ENCODE measurements at regions not wholly inside any gene's neighbourhood (a gene's known extent, or its start where the extent isn't known, plus 50 kb on each side); places are given as distances from the start of the nearest gene placed in this dataset.

DNA sequence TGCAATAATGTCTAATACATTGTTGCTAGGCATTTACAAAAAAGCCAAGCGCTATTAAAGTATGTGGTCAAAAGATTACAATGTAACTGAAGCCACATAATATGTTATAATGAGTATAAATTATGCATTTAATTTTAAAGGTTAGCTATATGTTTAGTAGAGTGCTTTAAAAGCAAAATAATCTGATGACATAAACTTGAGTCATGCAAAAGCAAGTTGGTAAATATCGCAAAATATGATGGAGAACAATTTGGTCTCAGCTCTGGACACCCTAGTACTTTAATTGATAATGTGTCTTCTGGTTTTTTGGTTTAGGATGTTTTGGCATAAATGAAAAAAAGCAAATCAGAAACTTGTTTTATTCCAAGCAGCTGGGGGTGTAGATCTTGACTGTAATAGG, 188.6 kb upstream of the RREB1 start:
- H3K4me3 ChIP-seq (ENCODE audit: low read length): no peak overlapping the region
- no peak for TF ChIP-seq ZNF274 (IDR thresholded peaks at IDR 0.05; ENCODE audit: low read depth, low read length)

DNA sequence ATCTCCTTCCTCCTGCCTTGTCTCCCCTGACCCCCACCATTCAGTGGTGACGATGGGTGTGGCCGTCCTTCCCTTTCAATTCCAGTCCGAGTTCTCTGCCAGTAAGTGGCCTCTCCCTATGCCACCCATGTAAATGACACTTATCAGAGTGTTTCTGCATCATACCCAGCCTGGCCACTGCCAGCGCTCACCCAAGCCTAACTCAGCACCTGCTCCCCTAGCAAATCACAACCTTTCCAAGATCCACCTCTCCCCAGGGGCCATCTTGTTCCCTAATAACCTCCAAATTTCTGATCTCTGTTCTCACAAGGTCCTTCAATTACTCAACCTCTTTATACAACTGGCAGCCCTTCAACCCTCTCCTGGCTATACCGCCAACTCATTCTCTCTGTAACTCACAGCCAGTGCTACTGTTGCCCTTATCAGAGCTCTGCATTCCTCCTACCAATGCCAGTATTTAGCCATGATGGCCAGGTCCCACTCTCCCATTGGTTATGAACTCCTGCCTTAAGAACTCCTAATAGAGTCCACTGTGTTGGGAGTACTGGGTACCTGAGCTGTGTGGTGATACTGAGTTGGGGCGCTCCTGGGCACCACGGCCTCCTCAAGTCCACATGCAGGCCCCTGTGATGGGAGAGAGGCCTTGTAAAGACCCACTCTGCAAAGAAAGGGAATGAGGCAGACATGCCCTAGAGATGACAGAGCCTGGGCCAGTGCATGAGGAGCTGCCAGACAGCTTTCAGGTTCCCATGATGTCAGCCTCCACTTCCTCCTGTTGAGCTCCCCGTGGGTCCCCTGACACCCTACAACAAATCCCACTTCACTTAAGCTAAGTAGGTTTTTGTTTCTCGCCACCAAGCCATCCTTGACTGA, 187.4 kb upstream of the RREB1 start:
- no peak overlapping the region for H3K4me3 ChIP-seq (ENCODE audit: low read length)
- no peak for TF ChIP-seq ZNF274 (IDR thresholded peaks at IDR 0.05; ENCODE audit: low read depth, low read length)

GRCh38 chr6:6920987-6921313, 186.8 kb upstream of the RREB1 start:
- no peak for TF ChIP-seq ZNF274 (IDR thresholded peaks at IDR 0.05; ENCODE audit: low read depth, low read length)
- H3K4me3 ChIP-seq (ENCODE audit: low read length): no peak overlapping the region

- no peak for TF ChIP-seq ZNF274 (IDR thresholded peaks at IDR 0.05; ENCODE audit: low read depth, low read length)
Observed at GRCh38 chr6:6922166-6922565, 185.6 kb upstream of the RREB1 start.

GRCh38 chr6:6923605-6924004, 184.2 kb upstream of the RREB1 start:
- no peak for TF ChIP-seq ZNF274 (IDR thresholded peaks at IDR 0.05; ENCODE audit: low read depth, low read length)
- no peak overlapping the region for H3K4me3 ChIP-seq (ENCODE audit: low read length)

More at GRCh38 chr6:6922166-6922565, 185.6 kb upstream of the RREB1 start:
- no peak overlapping the region for H3K4me3 ChIP-seq (ENCODE audit: low read length)

DNA sequence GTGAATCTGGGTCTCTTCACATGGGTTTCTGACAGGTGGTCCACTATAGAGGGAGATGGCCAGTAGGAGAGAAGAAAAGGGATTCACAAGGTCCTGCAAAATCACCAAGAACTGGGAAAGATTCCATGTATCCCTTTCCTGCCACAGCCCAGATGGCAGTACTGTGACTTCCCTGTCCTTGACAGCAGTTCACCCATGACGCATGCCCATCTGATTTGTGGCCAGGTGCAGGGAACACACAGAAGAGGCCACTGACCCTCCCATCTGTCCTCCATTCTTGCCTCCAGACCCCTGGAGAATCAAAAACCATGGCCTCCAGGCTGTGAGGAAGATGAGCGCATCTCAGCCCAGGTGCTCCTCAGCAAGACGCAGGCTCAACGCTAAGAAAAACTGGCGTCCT, 183.1 kb upstream of the RREB1 start:
- no peak for TF ChIP-seq ZNF274 (IDR thresholded peaks at IDR 0.05; ENCODE audit: low read depth, low read length)
- no peak overlapping the region for H3K4me3 ChIP-seq (ENCODE audit: low read length)

DNA sequence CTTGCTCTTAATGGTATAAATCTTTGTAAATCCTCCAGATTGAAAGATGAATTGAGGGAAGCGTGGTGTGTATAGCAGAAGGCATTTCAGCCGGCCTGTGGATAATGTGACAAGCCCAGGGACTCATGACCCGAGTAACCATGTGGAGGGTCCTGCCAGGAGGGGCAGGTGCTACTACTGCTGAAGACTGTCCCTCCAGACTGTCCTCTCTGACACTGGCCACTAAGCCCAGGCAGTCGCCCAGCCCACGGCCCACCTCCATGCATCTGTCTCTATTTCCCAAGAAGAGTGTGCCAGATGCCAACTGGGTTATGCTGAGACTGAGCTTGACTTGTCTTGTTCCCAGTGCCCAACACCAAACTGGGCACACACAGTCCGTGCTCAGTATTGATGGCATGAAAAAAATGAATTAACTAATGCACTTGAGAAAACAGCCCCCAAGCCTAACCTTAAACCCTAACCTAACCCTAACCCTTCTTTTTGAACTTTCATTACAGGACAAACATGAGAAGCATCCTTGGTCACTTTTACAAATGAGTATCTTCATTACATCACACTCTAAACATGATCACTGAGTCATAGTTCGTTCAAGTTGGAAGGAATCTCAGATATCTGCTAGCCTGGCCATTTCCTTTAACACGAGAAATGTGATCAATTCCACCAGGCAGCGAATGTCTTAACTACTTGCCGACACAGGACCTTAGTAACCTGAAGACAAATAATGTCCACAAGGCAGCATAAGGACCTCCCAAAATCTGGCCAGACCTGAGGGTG, 182.2 kb upstream of the RREB1 start:
- no peak overlapping the region for H3K4me3 ChIP-seq (ENCODE audit: low read length)
- no peak for TF ChIP-seq ZNF274 (IDR thresholded peaks at IDR 0.05; ENCODE audit: low read depth, low read length)

DNA sequence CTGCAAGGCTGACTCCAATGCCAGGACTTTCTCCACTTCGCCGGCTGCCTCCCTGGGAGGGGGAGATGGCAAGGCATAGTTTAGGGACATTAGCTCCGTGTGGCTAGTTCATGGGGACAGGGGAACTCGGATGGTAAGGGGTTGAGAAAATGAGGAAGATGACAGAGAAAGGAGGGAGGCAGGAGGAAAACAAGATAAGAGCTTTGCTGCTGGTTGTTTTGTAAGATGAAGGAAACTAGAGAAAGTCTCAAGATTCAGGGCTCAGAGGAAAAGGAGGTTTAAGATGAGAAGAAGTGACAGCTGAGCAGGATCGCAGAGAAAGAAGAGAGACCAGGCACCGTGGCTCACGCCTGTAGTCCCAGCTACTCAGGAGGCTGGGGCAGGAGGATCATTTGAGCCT, 180.9 kb upstream of the RREB1 start:
- no peak for TF ChIP-seq ZNF274 (IDR thresholded peaks at IDR 0.05; ENCODE audit: low read depth, low read length)
- no peak overlapping the region for H3K4me3 ChIP-seq (ENCODE audit: low read length)

DNA sequence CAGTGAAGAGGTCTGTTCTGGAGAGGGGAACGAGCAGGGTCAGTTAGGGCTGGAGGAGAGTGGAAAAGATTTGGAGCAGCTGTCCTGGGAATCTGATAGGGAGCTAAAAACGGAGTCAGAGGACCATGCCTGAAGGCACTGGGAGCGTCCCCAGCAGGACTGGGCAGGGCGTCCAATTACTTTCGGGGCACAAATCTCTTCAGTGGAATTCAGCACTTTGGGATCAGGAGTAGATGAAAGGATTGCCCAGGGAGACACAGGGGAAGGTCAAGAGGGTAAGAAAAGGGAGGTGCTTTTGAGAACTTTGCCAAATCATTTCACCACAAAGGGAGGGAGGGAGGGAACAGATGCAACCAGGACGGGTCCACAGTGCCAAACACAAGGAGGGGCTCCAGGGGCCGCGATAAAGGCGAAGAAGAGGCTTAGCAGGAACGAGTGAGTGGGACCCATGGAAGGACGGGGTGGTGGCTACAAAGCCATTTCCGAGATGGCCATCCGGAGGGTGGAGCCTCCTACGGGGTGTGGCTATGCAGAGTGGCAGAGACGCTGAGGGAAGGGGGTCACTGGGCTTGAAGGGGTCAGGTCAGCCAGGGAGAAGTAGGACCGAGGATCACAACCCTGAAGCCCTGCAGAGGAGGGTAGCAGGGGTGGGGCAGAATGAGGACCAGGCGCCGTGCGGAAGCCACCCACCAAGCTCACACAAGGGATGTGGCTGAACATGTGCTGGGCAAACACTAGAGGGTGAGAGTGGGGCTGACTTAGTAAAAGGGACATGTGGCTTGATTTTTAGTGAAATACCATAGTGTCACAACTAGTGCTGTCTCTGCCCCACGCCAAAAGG, 180.0 kb upstream of the RREB1 start:
- no peak for TF ChIP-seq ZNF274 (IDR thresholded peaks at IDR 0.05; ENCODE audit: low read depth, low read length)
- no peak overlapping the region for H3K4me3 ChIP-seq (ENCODE audit: low read length)

- TF ChIP-seq ZNF274 (IDR thresholded peaks at IDR 0.05; ENCODE audit: low read depth, low read length): no peak
- H3K4me3 ChIP-seq (ENCODE audit: low read length): no peak overlapping the region
Observed at GRCh38 chr6:6930223-6930880, 177.4 kb upstream of the RREB1 start.

- no peak for TF ChIP-seq ZNF274 (IDR thresholded peaks at IDR 0.05; ENCODE audit: low read depth, low read length)
Observed at GRCh38 chr6:6931071-6932025, 176.4 kb upstream of the RREB1 start.

GRCh38 chr6:6932341-6932740, 175.4 kb upstream of the RREB1 start:
- H3K4me3 ChIP-seq (ENCODE audit: low read length): no peak overlapping the region
- no peak for TF ChIP-seq ZNF274 (IDR thresholded peaks at IDR 0.05; ENCODE audit: low read depth, low read length)

More at GRCh38 chr6:6931071-6932025, 176.4 kb upstream of the RREB1 start:
- H3K4me3 ChIP-seq (ENCODE audit: low read length): no peak overlapping the region

- H3K4me3 ChIP-seq (ENCODE audit: low read length): no peak overlapping the region
- no peak for TF ChIP-seq ZNF274 (IDR thresholded peaks at IDR 0.05; ENCODE audit: low read depth, low read length)
Observed at GRCh38 chr6:6932968-6933367, 174.8 kb upstream of the RREB1 start.
